ENCODE measurements at regions not wholly inside any gene's neighbourhood (a gene's known extent, or its start where the extent isn't known, plus 50 kb on each side); places are given as distances from the start of the nearest gene placed in this dataset.
"Not testable (repeated sequence)": the region's sequence is repeated elsewhere in the genome, so short reads cannot be mapped to it uniquely, and the experiment has no call there.

DNA sequence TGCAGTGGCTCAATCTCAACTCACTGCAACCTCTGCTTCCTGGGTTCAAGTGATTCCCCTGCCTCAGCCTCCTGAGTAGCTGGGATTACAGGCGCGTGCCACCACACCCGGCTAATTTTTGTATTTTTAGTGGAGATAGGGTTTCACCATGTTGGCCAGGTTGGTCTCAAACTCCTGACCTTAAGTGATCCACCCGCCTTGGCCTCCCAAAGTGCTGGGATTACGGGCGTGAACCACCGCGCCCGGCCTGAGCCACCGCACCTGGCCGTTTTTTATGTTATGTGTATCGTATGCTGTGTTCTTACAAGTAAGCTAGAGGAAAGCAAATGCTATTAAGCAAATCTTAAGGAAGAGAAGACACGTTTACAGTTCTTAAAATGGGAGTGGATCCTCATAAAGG, 141.8 kb downstream of the DNAJB6 start:
- TF ChIP-seq, protein P1, sequence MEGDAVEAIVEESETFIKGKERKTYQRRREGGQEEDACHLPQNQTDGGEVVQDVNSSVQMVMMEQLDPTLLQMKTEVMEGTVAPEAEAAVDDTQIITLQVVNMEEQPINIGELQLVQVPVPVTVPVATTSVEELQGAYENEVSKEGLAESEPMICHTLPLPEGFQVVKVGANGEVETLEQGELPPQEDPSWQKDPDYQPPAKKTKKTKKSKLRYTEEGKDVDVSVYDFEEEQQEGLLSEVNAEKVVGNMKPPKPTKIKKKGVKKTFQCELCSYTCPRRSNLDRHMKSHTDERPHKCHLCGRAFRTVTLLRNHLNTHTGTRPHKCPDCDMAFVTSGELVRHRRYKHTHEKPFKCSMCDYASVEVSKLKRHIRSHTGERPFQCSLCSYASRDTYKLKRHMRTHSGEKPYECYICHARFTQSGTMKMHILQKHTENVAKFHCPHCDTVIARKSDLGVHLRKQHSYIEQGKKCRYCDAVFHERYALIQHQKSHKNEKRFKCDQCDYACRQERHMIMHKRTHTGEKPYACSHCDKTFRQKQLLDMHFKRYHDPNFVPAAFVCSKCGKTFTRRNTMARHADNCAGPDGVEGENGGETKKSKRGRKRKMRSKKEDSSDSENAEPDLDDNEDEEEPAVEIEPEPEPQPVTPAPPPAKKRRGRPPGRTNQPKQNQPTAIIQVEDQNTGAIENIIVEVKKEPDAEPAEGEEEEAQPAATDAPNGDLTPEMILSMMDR (IDR thresholded peaks at IDR 0.05; ENCODE audit: poor library complexity), result not testable (repeated sequence)
- TF ChIP-seq EZH2 (IDR thresholded peaks at IDR 0.05; ENCODE audit: borderline replicate concordance), result not testable (repeated sequence)

Measured in hepatocyte (in vitro differentiated cells).